ENCODE measurements at regions not wholly inside any gene's neighbourhood (a gene's known extent, or its start where the extent isn't known, plus 50 kb on each side); places are given as distances from the start of the nearest gene placed in this dataset.

DNA sequence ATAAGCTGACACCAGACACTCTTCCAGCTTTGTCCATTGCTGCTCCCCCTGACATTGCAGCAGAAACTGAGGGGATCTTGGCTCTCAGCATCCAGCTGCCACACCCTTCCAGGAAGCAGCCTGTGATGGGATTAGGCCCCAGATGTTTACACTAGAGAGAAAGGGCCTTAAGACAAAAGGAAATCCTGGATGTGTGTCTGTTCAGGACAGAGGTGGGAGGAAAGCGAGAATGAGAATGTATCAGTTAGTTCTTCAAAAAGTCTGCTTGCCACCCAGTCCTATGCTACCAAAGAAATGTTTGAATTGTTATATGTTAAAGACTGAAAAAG is 58.8 kb downstream of the HES1 start:
- TF ChIP-seq, protein P1, sequence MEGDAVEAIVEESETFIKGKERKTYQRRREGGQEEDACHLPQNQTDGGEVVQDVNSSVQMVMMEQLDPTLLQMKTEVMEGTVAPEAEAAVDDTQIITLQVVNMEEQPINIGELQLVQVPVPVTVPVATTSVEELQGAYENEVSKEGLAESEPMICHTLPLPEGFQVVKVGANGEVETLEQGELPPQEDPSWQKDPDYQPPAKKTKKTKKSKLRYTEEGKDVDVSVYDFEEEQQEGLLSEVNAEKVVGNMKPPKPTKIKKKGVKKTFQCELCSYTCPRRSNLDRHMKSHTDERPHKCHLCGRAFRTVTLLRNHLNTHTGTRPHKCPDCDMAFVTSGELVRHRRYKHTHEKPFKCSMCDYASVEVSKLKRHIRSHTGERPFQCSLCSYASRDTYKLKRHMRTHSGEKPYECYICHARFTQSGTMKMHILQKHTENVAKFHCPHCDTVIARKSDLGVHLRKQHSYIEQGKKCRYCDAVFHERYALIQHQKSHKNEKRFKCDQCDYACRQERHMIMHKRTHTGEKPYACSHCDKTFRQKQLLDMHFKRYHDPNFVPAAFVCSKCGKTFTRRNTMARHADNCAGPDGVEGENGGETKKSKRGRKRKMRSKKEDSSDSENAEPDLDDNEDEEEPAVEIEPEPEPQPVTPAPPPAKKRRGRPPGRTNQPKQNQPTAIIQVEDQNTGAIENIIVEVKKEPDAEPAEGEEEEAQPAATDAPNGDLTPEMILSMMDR (conservative IDR thresholded peaks at IDR 0.05; ENCODE audit: low read length) = no peak
- TF ChIP-seq EZH2phosphoT487 (IDR thresholded peaks at IDR 0.05; ENCODE audit: borderline replicate concordance, low read depth, low read length) = no peak
